ENCODE measurements at regions not wholly inside any gene's neighbourhood (a gene's known extent, or its start where the extent isn't known, plus 50 kb on each side); places are given as distances from the start of the nearest gene placed in this dataset.

DNA sequence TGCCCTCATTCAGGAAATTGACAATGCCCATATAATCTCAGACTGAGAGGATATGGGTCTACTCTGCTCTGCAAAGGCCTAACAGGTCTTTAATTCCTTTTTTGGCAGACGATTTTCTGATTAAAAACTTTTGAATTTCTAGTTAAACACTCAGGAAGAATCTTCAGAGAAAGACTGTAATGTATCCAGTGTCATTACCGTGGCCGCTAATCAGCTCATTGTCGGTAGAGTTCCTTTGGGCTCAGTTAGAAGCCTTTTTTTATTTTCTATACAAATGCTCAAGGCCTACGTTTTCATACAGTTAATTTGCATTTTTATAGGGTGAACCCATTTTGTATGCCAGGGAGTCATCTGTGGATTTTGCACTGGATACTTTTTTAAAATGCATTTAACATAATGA is 549.9 kb downstream of the RPS29 start:
- TF ChIP-seq EP300 (IDR thresholded peaks at IDR 0.05), result no peak
- TF ChIP-seq, protein P1, sequence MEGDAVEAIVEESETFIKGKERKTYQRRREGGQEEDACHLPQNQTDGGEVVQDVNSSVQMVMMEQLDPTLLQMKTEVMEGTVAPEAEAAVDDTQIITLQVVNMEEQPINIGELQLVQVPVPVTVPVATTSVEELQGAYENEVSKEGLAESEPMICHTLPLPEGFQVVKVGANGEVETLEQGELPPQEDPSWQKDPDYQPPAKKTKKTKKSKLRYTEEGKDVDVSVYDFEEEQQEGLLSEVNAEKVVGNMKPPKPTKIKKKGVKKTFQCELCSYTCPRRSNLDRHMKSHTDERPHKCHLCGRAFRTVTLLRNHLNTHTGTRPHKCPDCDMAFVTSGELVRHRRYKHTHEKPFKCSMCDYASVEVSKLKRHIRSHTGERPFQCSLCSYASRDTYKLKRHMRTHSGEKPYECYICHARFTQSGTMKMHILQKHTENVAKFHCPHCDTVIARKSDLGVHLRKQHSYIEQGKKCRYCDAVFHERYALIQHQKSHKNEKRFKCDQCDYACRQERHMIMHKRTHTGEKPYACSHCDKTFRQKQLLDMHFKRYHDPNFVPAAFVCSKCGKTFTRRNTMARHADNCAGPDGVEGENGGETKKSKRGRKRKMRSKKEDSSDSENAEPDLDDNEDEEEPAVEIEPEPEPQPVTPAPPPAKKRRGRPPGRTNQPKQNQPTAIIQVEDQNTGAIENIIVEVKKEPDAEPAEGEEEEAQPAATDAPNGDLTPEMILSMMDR (IDR thresholded peaks at IDR 0.05), result no peak

Measured in upper lobe of left lung (tissue), 4 donors.